ENCODE measurements at regions not wholly inside any gene's neighbourhood (a gene's known extent, or its start where the extent isn't known, plus 50 kb on each side); places are given as distances from the start of the nearest gene placed in this dataset.
"Not testable (repeated sequence)": the region's sequence is repeated elsewhere in the genome, so short reads cannot be mapped to it uniquely, and the experiment has no call there.

- DNase-seq = no peak
These were observed 86.9 kb upstream of the LYSMD4 start for GRCh38 chr15:99819981-99820718.

GRCh38 chr15:99818872-99819271 is 85.6 kb upstream of the LYSMD4 start:
- DNase-seq = no peak

GRCh38 chr15:99816862-99817261 is 83.6 kb upstream of the LYSMD4 start:
- not testable (repeated sequence) for DNase-seq

GRCh38 chr15:99810663-99811062 is 77.4 kb upstream of the LYSMD4 start:
- not testable (repeated sequence) for DNase-seq

- not testable (repeated sequence) for DNase-seq
These were observed 66.6 kb upstream of the LYSMD4 start for GRCh38 chr15:99799854-99800250.

GRCh38 chr15:99799182-99799853 is 66.1 kb upstream of the LYSMD4 start:
- not testable (repeated sequence) for DNase-seq

GRCh38 chr15:99796940-99797870 is 64.0 kb upstream of the LYSMD4 start:
- not testable (repeated sequence) for DNase-seq

- DNase-seq = not testable (repeated sequence)
These were observed 58.9 kb upstream of the LYSMD4 start for GRCh38 chr15:99791881-99792807.

- not testable (repeated sequence) for DNase-seq
These were observed 57.5 kb upstream of the LYSMD4 start for GRCh38 chr15:99790751-99791150.

GRCh38 chr15:99788156-99788555 is 54.9 kb upstream of the LYSMD4 start:
- DNase-seq = no peak

GRCh38 chr15:99784800-99785199 is 51.6 kb upstream of the LYSMD4 start:
- DNase-seq = not testable (repeated sequence)

- DNase-seq = not testable (repeated sequence)
These were observed 50.8 kb upstream of the LYSMD4 start for GRCh38 chr15:99783918-99784619.
